ENCODE measurements at regions not wholly inside any gene's neighbourhood (a gene's known extent, or its start where the extent isn't known, plus 50 kb on each side); places are given as distances from the start of the nearest gene placed in this dataset.

DNA sequence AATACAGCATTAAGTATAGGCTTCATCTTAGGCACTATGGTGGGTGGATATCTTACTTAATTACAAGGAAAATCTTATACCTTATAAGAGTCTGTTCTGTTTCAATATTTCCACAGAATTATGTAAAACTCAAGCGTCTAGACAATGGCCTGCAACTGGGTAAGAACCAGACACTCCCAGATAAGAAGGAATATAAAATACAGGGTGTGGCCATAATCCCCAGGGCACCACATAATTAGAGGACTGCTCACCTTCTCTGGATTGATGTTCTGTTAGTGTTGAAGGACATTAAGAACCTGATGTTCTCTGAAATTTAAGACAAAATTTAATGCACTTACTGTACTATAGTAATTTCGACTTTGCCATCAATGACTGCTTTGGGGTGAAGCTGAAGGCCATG, 198.2 kb upstream of the ARSJ start:
- DNase-seq (ENCODE audit: low read depth): no peak

DNA sequence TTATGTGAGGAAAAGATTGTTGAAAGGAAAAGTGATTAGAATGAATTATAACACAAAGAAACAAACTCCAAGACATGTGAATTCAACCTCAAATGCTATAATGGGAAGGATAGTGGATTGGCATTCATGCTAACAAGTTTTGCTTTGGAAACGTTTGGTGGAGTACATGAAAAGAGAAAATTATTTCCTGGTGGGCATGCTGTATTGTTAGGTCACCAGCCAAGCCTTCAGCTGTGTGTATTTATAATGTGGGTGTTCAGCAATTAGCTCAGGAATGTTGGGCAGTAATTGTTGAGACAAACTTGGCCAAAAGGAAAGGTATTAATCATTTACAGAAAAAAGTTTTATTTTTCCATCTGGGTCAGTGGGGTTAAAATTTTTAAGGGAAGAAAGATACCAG, 198.9 kb upstream of the ARSJ start:
- no peak for DNase-seq (ENCODE audit: low read depth)

DNA sequence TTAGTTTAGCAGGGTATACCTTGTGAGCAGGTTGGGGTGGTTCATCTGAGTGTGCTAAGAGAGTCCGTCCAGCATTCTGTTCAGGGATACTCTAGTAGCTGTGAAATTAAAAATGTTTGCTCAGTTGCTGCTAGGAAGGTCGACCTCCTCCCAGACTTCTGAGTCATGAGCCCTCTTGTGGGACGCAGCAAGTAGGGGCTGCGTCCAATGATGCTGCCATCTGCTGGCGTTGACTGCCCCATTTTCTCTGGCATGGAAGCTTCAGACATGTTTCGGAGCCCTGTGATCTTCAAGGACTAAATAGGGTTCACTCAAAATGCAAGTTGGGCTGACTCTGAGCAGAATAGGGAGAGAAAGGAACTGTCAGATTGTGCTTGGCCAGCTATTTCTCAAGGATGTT, 201.0 kb upstream of the ARSJ start:
- DNase-seq (ENCODE audit: low read depth): peak; percentile 33

DNA sequence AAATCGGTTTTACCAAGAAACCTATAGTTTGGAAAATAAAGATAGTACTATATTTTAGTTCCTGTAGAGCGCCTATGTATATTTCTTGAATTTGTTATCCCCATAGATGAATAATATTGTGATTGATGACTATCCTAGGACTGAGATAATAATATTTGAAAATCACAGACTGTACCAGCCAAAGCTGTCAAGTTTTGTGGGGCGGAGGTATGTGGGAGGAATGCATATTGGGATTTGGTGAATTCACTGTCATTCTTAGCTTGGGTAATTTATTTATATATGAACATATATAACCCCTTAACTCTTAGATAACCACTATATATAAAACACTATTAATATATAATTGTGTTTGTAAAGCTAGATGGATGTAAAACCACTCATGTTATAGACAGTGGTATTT, 205.5 kb upstream of the ARSJ start:
- no peak for DNase-seq (ENCODE audit: low read depth)

- no peak for DNase-seq (ENCODE audit: low read depth)
Observed at GRCh38 chr4:114187592-114187991, 208.1 kb upstream of the ARSJ start.

DNA sequence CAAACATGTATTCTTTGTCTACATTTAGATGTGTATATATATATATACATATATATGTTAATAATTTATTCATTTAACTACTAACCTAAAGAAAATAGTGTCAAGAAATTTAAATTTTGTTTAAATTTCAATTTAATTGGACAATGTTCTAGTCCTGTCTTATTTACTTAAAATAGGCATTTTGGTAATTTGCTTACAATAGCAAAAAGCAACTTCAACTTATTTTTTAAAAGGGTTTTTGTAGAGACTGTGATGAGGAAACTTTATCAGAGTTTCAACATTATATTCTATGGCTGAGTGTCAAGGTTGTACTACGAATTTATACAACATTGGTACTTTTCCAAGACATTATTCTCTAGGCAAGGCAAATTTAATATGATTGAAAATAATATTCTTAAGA, 212.0 kb upstream of the ARSJ start:
- no peak for DNase-seq (ENCODE audit: low read depth)

DNA sequence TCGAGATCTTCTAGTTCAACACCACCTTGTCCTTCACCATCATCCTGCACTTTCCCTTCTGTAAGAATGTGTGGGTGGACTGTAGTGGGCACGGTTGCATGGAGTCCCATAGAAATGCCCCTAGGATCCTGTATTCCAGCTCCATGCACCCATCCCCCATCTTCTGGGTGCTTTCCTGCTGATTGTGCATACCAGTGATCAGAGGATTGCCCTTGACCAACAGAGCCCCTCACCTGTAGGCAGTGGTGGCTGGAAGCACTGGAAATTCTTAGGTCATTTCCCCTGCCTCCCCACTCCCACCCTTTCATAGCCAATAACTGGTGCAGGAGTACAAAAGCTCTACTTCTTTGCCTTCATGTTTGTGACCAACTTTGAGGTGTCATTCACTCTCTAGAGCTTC, 213.4 kb upstream of the ARSJ start:
- DNase-seq (ENCODE audit: low read depth): no peak

DNA sequence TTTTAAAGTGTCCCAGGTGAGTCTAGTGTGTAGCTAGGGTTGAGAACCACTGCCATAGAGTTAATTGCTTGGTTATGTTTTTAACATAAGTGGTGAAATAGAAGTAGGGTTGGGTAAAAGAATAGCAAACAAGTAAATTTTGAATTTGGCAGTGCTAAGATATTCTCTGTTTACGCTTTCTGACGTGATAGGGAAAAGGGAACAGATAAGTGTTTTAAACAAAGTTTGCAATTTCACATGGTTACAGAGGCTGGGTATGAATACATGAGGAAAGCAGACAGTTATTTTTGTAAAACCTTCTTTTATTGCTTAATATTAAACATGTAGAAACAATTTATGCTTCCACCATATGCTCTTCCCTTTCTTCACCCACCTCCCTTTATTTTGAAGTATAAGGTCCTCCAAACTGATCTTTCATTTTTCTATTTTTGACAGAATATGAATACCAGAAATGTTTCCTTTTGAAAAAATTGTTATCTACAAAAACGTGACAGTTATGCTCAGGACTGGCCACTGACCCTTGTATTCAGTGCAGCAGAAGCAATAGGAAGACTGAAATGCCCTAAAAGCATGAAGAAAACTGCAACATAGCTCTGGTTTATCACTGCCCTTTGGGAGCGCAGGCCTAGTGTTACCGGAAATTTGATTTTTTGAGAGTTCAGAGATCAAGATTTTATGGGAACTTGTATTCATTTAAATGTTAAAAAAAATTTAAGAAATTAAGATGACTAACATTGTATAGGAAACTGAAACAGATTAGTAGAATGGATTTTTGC, 214.4 kb upstream of the ARSJ start:
- DNase-seq (ENCODE audit: low read depth): no peak

DNA sequence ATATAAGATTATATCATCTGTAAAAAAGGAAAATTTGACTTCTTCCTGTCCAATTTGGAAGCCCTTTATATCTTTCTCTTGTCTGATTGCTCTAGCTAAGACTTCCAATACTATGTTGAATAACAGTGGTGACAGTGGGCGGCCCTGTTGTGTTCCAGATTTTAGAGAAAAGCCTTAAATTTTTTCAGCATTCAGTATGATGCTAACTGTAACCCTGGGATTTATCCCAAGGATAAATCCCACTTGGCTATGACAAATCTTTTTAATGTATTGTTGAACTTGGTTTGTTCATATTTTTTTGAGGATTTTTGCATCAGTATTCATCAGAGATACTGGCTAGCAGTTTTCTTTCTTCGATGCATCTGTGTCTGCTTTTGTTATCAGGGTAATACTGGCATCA, 217.2 kb upstream of the ARSJ start:
- no peak for DNase-seq (ENCODE audit: low read depth)

- DNase-seq (ENCODE audit: low read depth): no peak
Observed at GRCh38 chr4:114200026-114200425, 220.6 kb upstream of the ARSJ start.

DNA sequence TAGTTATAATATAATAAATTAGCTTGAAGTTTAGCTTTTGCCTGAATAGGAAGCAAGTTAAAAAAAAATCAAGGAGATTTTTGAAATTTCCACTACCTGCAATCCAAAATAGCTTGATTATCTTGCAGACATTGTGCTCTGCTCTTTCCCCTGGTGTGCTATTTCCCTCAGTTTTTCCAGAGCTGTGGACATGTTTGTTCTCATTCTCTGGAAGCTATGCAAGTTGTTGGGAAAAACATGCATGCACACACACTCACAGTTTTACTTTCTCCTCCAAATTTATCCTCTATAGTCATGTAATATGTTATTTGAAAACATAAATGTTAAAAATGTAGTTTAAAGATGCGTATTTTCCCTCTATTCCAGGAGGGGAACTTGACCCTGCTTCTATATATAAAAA, 225.8 kb upstream of the ARSJ start:
- DNase-seq (ENCODE audit: low read depth): no peak

GRCh38 chr4:114208574-114209151, 229.2 kb upstream of the ARSJ start:
- no peak for DNase-seq (ENCODE audit: low read depth)

GRCh38 chr4:114209584-114209983, 230.1 kb upstream of the ARSJ start:
- no peak for DNase-seq (ENCODE audit: low read depth)

GRCh38 chr4:114211556-114211955, 232.1 kb upstream of the ARSJ start:
- DNase-seq (ENCODE audit: low read depth): no peak

- no peak for DNase-seq (ENCODE audit: low read depth)
Observed at GRCh38 chr4:114217150-114217817, 237.8 kb upstream of the ARSJ start.

DNA sequence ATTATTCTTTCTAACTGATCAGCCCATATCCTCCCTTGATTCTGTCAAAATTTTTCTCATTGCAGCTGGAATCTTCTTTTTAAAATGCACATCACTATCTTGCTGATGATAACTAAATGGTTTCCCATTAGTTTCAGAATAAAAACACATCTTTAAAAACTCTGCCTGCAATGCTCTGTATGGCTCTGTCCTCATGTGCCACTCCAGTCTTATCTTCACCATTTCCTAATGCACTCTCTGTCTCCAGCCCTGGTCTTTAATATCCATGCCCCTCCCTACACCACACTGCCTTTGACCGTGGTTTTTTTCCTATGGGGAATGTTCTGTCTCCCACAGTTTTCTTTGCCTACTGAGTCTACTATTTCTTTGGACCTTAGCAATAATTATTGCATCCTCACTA, 244.1 kb upstream of the ARSJ start:
- no peak for DNase-seq (ENCODE audit: low read depth)

DNA sequence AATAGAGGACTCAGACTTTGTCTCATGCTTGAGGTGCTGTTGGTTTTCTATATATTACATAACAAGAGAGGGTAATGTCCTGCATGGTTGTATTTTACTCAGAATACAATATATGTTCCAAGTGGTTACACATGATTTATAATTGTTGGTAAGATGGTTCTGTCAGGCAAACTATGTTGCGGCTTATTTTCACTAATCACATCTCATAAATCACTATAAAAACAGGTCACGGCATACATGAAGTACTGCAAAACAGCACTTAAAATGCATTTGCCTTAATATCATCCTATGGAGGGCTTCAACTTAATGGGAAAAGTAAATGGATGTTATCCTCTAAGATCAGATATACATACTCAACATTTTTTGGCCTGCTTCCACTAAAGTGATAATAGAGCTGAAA, 246.0 kb upstream of the ARSJ start:
- no peak for DNase-seq (ENCODE audit: low read depth)

DNA sequence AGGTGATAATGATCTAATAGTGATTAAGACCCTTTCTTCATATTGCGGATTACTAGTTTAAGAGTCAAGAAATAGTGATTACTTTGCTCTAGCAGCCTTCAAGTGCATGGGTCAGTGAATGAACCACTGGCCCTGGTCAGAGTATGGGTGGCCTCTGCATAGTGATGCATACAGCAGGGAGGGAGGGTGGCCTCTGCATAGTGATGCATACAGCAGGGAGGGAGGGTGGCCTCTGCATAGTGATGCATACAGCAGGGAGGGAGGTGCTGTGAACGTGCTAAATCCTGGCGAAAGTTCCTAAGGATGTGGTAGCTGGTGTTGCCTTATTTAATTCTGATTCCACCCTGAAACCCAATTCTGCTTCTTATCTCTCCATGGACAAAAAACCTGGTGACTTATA, 246.7 kb upstream of the ARSJ start:
- no peak for DNase-seq (ENCODE audit: low read depth)

DNA sequence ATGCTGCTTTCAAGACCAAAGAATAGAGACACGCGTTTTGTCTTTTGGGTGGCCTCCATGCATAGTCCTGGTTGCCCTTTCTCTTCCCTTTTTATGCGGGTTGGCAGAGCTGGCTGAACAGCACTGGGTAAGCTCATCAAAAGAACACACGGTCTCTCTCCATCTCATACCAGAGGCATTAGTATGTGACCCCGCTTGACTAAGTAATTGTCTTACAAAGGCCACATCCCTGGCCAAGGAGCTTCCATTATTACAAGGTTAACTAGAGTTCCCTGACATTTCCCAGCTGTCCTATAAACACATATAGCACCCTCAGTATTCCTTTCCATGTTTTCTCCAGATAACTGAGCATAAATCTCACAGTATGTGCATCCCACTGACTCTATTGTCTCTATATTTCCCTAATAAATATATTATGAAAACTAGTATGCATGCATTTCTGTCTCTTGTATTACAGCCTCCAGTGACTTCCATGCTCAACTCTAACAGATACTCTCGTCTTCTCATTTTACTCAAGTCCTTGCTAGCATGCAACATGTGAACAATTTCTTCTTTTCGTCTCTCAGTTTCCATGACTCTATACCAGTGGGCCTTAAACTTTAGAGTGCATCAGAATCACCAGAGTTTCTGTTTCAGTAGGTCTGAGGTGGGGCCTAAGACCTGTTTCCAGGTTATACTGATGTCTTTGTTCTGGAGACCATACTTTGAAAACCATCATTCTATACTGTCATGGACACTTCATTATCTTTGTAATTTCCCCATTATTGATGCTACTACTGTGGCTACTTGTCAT, 247.7 kb upstream of the ARSJ start:
- DNase-seq (ENCODE audit: low read depth): no peak

- DNase-seq (ENCODE audit: low read depth): no peak
Observed at GRCh38 chr4:114229706-114230105, 250.3 kb upstream of the ARSJ start.

GRCh38 chr4:114236171-114236769, 256.8 kb upstream of the ARSJ start:
- no peak for DNase-seq (ENCODE audit: low read depth)

- no peak for DNase-seq (ENCODE audit: low read depth)
Observed at GRCh38 chr4:114237997-114238396, 258.6 kb upstream of the ARSJ start.

All from stimulated activated CD8-positive, alpha-beta memory T cell treated with anti-CD3 and anti-CD28 coated beads, Interleukin-4, amount 100 ng/mL, for 24 hours (primary cell).